GM12874 (cell line): ENCODE measurements at regions not wholly inside any gene's neighbourhood (a gene's known extent, or its start where the extent isn't known, plus 50 kb on each side); places are given as distances from the start of the nearest gene placed in this dataset.

Experiments used
- TF ChIP-seq, protein P1 (sequence below): IDR thresholded peaks from 2 replicates; pipeline ENCODE4 v1.5.1; 2011; ENCODE audit warnings: low read depth, mild to moderate bottlenecking, control low read depth, low read length, moderate library complexity; ENCODE audit not compliant: insufficient read depth

DNA sequence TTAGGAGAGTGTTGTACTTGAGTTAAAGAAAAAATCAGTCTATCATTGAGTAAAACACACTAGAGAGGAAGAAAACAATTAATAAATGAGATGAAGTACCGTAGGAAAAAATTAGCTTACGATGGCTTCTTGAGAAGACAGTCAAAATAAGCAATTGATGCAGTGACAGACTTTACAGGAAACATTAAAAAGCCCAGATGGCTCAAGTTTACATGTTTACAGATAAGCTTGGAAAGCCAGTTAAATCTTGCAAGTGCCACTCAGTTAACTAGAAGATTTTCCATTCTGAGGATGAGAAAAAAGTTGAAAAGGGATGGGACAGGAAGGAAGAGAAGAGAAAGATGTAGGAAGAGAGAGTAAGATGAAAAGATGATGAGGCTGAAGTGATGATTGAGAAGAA lies 288.8 kb upstream of the FERMT1 start:
- TF ChIP-seq, protein P1, sequence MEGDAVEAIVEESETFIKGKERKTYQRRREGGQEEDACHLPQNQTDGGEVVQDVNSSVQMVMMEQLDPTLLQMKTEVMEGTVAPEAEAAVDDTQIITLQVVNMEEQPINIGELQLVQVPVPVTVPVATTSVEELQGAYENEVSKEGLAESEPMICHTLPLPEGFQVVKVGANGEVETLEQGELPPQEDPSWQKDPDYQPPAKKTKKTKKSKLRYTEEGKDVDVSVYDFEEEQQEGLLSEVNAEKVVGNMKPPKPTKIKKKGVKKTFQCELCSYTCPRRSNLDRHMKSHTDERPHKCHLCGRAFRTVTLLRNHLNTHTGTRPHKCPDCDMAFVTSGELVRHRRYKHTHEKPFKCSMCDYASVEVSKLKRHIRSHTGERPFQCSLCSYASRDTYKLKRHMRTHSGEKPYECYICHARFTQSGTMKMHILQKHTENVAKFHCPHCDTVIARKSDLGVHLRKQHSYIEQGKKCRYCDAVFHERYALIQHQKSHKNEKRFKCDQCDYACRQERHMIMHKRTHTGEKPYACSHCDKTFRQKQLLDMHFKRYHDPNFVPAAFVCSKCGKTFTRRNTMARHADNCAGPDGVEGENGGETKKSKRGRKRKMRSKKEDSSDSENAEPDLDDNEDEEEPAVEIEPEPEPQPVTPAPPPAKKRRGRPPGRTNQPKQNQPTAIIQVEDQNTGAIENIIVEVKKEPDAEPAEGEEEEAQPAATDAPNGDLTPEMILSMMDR, result no peak

DNA sequence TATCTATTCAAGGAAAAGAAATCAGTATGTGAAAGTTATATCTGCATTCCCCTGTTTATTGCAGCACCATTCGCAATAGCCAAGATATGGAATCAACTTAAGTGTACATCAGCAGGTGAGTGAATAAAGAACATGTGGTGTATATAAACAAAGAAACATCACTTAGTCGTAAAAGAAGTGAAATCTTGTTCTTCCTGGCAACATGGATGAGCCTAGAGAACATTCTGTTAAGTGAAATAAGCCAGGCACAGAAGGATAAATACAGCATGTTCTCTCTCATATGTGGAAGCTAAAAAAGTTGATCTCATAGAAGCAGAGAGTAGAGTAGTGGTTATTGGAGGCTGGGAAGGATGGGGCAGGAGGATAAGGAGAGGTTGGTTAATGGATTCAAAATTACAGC lies 287.9 kb upstream of the FERMT1 start:
- TF ChIP-seq, protein P1, result no peak

- TF ChIP-seq, protein P1, result no peak
Measured at GRCh38 chr20:6407163-6407562, 284.3 kb upstream of the FERMT1 start.

DNA sequence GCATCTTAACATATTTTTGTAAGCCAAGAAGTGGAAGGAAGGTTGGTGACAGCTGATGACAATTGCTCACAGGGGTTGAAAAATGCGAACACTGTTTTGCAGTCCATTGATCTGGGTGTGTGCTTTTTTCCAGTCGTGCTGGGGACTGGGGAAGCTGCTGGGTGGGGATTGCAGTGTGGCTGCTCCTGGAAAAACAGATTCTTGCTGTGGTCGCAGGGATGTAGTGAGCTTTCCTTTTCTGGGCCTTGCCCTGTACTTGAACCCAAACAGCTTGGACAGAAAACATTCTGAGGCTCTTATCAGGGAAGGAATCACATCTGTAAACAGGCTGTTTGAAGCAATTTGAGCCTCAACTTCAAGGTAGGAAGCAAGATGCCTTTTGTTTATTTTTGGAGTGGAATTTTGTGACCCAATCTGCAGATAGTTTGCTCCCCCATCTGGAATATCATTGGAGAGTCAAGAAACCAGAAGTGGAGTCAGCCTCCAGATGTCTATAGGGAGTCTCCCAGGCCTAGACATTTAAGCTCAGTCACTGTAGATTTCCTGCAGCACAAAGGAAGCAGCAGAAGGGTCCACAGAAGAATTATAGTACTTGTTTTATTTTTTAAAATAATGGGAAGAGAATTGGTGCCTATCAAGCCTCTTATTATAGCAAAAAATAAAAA lies 279.2 kb upstream of the FERMT1 start:
- TF ChIP-seq, protein P1, result no peak

- TF ChIP-seq, protein P1, result no peak
Measured at GRCh38 chr20:6397115-6397514, 274.3 kb upstream of the FERMT1 start.

DNA sequence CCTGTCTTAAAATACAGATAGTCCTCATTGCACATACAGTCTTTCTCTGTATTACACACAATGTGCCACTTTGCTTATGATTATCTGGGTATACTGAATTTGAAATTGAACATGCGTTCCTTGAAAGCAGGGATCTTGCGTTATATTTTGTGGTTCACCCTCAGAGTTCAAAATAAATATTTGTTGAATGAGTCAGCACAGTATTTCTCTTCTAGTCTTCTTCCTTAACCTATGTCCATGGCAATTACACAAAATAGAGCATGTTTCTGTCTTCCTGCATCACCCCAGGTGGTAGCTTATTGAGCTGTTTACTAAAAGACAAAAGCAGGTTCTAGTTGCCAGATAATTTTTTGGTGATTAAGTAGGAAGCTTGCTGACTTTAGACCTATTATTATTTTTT lies 272.9 kb upstream of the FERMT1 start:
- TF ChIP-seq, protein P1, result no peak

DNA sequence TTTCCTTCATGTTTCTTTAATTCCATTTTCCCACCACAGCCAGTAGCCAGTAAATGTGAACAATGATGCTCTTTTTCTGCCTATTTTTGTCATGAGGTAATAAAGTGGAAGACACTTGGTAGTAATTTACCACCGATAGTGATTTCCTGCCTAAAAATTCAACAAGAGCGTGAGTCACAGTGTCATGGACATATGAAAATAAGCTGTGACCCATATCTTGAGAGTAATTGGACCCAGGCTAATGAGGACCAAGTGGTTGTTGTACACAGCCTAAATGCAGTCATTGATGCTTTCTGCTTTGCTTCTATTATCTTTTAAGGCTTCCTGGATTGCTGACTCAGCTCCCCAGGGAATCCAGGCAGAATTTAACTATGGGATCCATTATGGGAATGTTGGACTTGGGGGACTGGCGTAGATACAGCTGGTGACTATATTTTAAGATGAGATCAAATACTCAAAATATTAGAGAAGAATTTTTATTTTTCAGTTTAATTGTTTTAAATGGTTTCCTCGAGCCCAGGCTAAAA lies 265.9 kb upstream of the FERMT1 start:
- TF ChIP-seq, protein P1, result no peak
